ENCODE measurements at regions not wholly inside any gene's neighbourhood (a gene's known extent, or its start where the extent isn't known, plus 50 kb on each side); places are given as distances from the start of the nearest gene placed in this dataset.

DNA sequence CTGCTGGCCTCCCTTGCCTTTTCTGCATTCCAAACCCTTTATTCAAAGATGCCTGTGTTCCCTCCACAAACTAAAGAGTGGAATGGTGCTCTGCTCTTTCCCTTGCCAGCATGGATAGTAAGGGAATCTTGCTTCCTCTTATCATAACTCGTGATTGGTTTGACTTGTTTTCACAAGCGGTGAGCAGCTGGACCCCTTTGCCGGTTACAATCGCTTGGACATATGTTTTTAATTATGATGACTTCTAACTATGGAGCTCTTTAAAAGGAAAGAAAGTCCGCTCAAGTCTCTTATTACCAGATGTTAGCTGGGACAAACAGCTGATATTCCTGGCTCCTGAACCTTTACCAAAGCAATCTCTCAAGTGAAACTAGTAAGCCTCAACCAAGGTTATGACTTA, 1094.7 kb downstream of the UQCRFS1 start:
- TF ChIP-seq EZH2phosphoT487 (IDR thresholded peaks at IDR 0.05; ENCODE audit: borderline replicate concordance) (no peak), CTCF (conservative IDR thresholded peaks at IDR 0.05; ENCODE audit: low read length) (no peak)

Data from Loucy (cell line).